ENCODE measurements at regions not wholly inside any gene's neighbourhood (a gene's known extent, or its start where the extent isn't known, plus 50 kb on each side); places are given as distances from the start of the nearest gene placed in this dataset.

DNA sequence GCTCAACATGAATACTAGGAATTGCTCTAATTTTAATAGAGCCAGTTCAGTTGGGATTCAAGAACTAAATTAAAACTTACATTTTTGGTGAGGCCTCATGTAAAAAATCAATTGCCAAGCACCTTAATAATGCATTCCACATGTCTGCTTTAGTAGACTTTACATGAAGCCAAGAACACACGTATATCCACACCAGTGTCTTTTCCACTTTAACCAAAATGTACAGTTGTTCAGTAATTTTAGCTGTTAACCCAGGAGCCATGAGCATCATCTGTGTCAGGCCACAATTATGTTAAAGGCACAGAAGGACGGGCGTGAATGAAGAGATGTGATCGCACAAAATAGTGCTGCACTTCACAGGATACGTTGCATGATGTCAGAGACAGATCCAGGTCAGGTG, 136.7 kb downstream of the TLR5 start:
- no peaks in the 10 kb centered on the region for H3K9me3 ChIP-seq
- no peaks in the 10 kb centered on the region for H3K27me3 ChIP-seq (replicated peaks; ENCODE audit: insufficient read depth)
- TF ChIP-seq, protein P1, sequence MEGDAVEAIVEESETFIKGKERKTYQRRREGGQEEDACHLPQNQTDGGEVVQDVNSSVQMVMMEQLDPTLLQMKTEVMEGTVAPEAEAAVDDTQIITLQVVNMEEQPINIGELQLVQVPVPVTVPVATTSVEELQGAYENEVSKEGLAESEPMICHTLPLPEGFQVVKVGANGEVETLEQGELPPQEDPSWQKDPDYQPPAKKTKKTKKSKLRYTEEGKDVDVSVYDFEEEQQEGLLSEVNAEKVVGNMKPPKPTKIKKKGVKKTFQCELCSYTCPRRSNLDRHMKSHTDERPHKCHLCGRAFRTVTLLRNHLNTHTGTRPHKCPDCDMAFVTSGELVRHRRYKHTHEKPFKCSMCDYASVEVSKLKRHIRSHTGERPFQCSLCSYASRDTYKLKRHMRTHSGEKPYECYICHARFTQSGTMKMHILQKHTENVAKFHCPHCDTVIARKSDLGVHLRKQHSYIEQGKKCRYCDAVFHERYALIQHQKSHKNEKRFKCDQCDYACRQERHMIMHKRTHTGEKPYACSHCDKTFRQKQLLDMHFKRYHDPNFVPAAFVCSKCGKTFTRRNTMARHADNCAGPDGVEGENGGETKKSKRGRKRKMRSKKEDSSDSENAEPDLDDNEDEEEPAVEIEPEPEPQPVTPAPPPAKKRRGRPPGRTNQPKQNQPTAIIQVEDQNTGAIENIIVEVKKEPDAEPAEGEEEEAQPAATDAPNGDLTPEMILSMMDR (IDR thresholded peaks at IDR 0.05): no peak
- peaks cover 0 to 14% of the 10 kb centered on the region in 2 donors for H3K4me1 ChIP-seq (ENCODE audit: control insufficient read depth in 1 of 2, low read depth in 2 of 2)
- H3K36me3 ChIP-seq: peaks cover 20% of the 10 kb centered on the region
- no peak for ATAC-seq (ENCODE audit: insufficient number of reproducible peaks, low FRiP score, low read depth)
- no peak overlapping the region for H3K27ac ChIP-seq
- no peak overlapping the region for H3K4me3 ChIP-seq
- no peak for DNase-seq (ENCODE audit: low spot score)

DNA sequence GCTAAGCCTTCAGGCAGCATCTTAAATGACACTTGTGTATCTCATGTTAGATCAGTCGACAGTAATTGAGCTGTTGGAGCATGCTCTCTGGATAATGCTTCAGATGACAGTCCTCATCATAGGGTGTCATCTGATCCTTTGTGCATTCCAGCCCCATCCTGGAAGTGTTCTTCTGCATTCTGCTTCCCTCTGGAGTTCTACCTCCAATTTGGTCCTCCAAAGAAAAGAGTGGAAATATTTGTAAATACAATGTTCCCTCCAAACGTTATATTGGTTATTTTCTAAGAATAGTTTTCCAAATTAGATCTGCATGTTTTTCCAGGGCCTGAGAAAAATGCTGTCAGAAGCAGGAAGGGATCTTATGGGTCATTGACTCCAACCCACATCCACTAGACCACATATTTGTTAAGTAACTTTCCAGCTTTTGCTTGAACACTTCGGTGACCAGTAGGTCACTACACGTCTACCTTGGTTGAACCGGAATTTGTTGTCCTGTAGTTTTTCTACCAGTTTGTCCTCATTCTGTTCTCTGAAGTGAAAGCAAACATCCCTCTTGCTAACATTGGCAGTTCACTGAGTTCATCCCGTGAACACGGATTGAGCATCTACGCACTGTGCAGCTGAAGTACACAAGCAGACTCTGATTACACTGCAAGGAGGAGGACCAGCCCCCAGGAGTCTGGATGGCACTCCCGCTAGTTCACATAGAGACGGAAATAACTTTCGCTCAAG, 136.0 kb downstream of the TLR5 start:
- Histone ChIP-seq H3K9me3 (no peaks in the 10 kb centered on the region), H3K4me3 (no peak overlapping the region), H3K27me3 (replicated peaks; ENCODE audit: insufficient read depth) (no peaks in the 10 kb centered on the region), H3K27ac (no peak overlapping the region), H3K4me1 (ENCODE audit: control insufficient read depth in 1 of 2, low read depth in 2 of 2) (peaks cover 0 to 15% of the 10 kb centered on the region in 2 donors), H3K36me3 (peaks cover 20% of the 10 kb centered on the region)
- ATAC-seq (ENCODE audit: insufficient number of reproducible peaks, low FRiP score, low read depth) (no peak), DNase-seq (ENCODE audit: low spot score) (no peak)
- TF ChIP-seq, protein P1 (IDR thresholded peaks at IDR 0.05): no peak

DNA sequence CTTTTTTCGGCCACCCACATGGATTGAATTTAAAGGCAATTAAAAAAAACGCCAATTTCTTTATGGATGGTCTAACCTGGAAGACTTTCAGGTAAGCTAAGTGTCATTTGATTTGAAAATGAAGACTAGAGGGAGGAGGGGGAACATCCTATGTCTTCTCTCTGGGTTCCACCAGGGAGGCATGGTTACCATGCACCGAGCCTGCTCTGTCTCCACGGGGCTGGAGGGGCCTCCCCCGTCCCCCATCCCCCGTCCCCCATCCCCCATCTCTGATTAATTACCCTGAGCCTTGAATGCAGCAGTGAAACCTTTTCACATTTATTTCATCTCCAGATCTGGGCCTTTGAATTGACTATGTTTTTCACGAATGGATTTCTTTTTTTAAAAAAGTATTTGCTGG, 135.1 kb downstream of the TLR5 start:
- Histone ChIP-seq H3K4me1 (ENCODE audit: control insufficient read depth in 1 of 2, low read depth in 2 of 2) (peaks cover 0 to 15% of the 10 kb centered on the region in 2 donors), H3K9me3 (no peaks in the 10 kb centered on the region), H3K27ac (no peak overlapping the region), H3K27me3 (replicated peaks; ENCODE audit: insufficient read depth) (no peaks in the 10 kb centered on the region), H3K4me3 (no peak overlapping the region), H3K36me3 (peaks cover 13% of the 10 kb centered on the region)
- ATAC-seq (ENCODE audit: insufficient number of reproducible peaks, low FRiP score, low read depth) (no peak), DNase-seq (ENCODE audit: low spot score) (no peak)
- TF ChIP-seq, protein P1 (IDR thresholded peaks at IDR 0.05): no peak

DNA sequence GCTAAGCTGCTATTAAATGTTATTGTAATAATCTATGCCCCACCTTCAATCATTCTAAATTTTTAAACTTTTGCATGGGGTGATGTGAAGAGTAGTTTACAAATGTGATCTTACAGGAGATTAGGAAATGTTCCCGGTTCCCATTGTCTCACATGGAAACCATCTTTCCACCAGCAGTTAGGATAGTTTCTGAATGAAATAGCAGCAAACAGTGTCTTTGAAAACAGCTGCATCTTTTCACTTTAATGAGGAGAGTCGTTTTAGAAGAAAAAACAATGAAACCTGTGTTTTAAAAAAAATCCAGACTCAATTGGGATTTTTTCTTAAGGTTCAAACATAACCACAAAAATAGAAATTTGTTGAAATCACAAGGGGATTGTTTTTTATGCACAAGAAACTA, 134.2 kb downstream of the TLR5 start:
- TF ChIP-seq, protein P1 (IDR thresholded peaks at IDR 0.05): no peak
- Histone ChIP-seq H3K27me3 (replicated peaks; ENCODE audit: insufficient read depth) (no peaks in the 10 kb centered on the region), H3K4me3 (no peak overlapping the region), H3K27ac (no peak overlapping the region), H3K36me3 (peaks cover 4% of the 10 kb centered on the region), H3K9me3 (no peaks in the 10 kb centered on the region), H3K4me1 (ENCODE audit: control insufficient read depth in 1 of 2, low read depth in 2 of 2) (peaks cover 0 to 15% of the 10 kb centered on the region in 2 donors)
- no peak for DNase-seq (ENCODE audit: low spot score)
- no peak for ATAC-seq (ENCODE audit: insufficient number of reproducible peaks, low FRiP score, low read depth)

DNA sequence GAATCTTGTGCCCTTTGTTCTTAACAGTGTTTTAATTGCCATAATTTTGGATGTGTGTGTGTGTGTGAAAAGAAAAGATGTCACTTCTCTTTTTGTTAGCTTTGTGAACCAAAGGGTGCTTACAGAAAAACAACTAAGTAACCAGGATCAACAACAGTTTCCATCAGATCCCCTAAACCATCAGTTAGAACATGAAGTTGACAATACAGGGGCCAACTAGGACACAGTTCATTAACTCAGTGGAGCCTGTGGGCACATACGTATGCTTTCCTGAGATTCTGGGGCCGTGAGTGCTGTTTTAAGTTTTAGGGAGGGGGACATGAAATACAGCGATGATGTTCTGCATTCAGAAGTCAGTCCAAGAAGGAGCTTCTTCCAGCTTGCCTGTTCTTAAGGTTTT, 133.6 kb downstream of the TLR5 start:
- H3K4me1 ChIP-seq (ENCODE audit: control insufficient read depth in 1 of 2, low read depth in 2 of 2): peaks cover 0 to 15% of the 10 kb centered on the region in 2 donors
- no peak overlapping the region for H3K27ac ChIP-seq
- no peaks in the 10 kb centered on the region for H3K9me3 ChIP-seq
- no peak overlapping the region for H3K4me3 ChIP-seq
- TF ChIP-seq, protein P1 (IDR thresholded peaks at IDR 0.05): no peak
- no peak for DNase-seq (ENCODE audit: low spot score)
- no peaks in the 10 kb centered on the region for H3K27me3 ChIP-seq (replicated peaks; ENCODE audit: insufficient read depth)
- H3K36me3 ChIP-seq: no peaks in the 10 kb centered on the region
- ATAC-seq (ENCODE audit: insufficient number of reproducible peaks, low FRiP score, low read depth): no peak
